Endothelial cell of umbilical vein (primary cell): ENCODE measurements at regions not wholly inside any gene's neighbourhood (a gene's known extent, or its start where the extent isn't known, plus 50 kb on each side); places are given as distances from the start of the nearest gene placed in this dataset.

Experiments
- BruUV-seq: library from RNA; stranded (reverse); fragments of 400-500 nt; replicated peaks from 2 replicates; lab custom pipeline; 2021; lab: Mats Ljungman, UMichigan
- CTCF ChIA-PET: fragments of 300-600, 350-600 bp; sonication (Branson Sonifier 250); formaldehyde crosslinking; loops from one replicate; lab custom pipeline; 2021; ENCODE audit warnings: antibody characterized with exemption, inconsistent platforms; lab: Charles Lee
- POLR2A ChIA-PET: fragments of 300-600, 350-600 bp; sonication (Branson Sonifier 250); formaldehyde crosslinking; loops from one replicate; lab custom pipeline; 2021; ENCODE audit warnings: antibody characterized with exemption, inconsistent platforms; lab: Charles Lee
- DNase-seq: peaks from one replicate; pipeline ENCODE4 v3.0.0-alpha.2; 2011; ENCODE audit warnings: low read depth, low spot score
- FAIRE-seq: peaks from 2 replicates; lab custom pipeline; 2011; peaks lifted over from hg19 to GRCh38; lab: Jason Lieb, UNC
- H2AFZ ChIP-seq: 2 replicates; pipeline ENCODE4 v1.6.0; 2012; ENCODE audit warnings: low read depth, low read length, control low read depth, inconsistent platforms
- H3K27ac ChIP-seq: 2 replicates; pipeline ENCODE4 v1.5.1; 2011; ENCODE audit warnings: low read depth, mild to moderate bottlenecking, control low read depth, low read length, moderate library complexity; ENCODE audit not compliant: insufficient read depth
- H3K27me3 ChIP-seq, 2 experiments: 2 replicates each; pipeline versions ENCODE4 v1.6.0 to v1.6.1; 2011; ENCODE audit warnings: low read length in 2 of 2, mixed read lengths in 1 of 2; ENCODE audit not compliant: control insufficient read depth in 2 of 2, insufficient read depth in 2 of 2
- H3K36me3 ChIP-seq, 2 experiments: 2 replicates in 1 of 2; 3 replicates in 1 of 2; pipeline ENCODE4 v1.5.1; 2011; ENCODE audit warnings: low read length in 2 of 2, mild to moderate bottlenecking in 1 of 2, moderate library complexity in 1 of 2; ENCODE audit not compliant: control insufficient read depth in 2 of 2, insufficient read depth in 2 of 2; ENCODE audit errors: extremely low read depth in 1 of 2
- H3K4me1 ChIP-seq: 3 replicates; pipeline ENCODE4 v1.5.1; 2011; ENCODE audit warnings: mild to moderate bottlenecking, low read length; ENCODE audit not compliant: control insufficient read depth, insufficient read depth; ENCODE audit errors: extremely low read depth
- H3K4me2 ChIP-seq: 2 replicates; pipeline ENCODE4 v1.6.1; 2011; ENCODE audit warnings: low read length, control low read depth, mixed read lengths; ENCODE audit not compliant: insufficient read depth
- H3K4me3 ChIP-seq, 3 experiments: fragments of 200-600 bp in 1 of 3; sonication (generic), shearing (Covaris generic) in 1 of 3; replicated peaks in 1 of 3; 2 replicates each; pipeline ENCODE4 v1.5.1; 2011 to 2016; ENCODE audit warnings: control low read depth in 3 of 3, low read length in 3 of 3, mild to moderate bottlenecking in 2 of 3, inconsistent platforms in 1 of 3, low read depth in 1 of 3, moderate library complexity in 1 of 3; ENCODE audit not compliant: insufficient read depth in 1 of 3
- H3K79me2 ChIP-seq: 2 replicates; pipeline ENCODE4 v1.6.0; 2012; ENCODE audit warnings: low read length, inconsistent platforms; ENCODE audit not compliant: control insufficient read depth, insufficient read depth
- H3K9ac ChIP-seq: replicated peaks from 2 replicates; pipeline ENCODE3; 2011; ENCODE audit warnings: low read length, control low read depth; ENCODE audit not compliant: insufficient read depth; ENCODE audit errors: extremely low read depth
- H3K9me1 ChIP-seq: replicated peaks from 3 replicates; pipeline ENCODE4 v1.6.0; 2011; ENCODE audit warnings: mild to moderate bottlenecking, low read length; ENCODE audit not compliant: control insufficient read depth, insufficient read depth; ENCODE audit errors: extremely low read depth
- H3K9me3 ChIP-seq: replicated peaks from 2 replicates; pipeline ENCODE4 v1.5.1; 2012; ENCODE audit warnings: low read length, inconsistent platforms; ENCODE audit not compliant: control insufficient read depth, insufficient read depth
- H4K20me1 ChIP-seq: replicated peaks from 2 replicates; pipeline ENCODE3; 2011; ENCODE audit warnings: mild to moderate bottlenecking, low read length; ENCODE audit not compliant: control insufficient read depth, insufficient read depth; ENCODE audit errors: extremely low read depth
- CTCF ChIP-seq, 2 donors: IDR thresholded peaks; 1 replicate in 1 of 2; 2 replicates in 1 of 2; pipeline ENCODE4 v1.5.1; 2011; ENCODE audit warnings: low read length in 2 of 2, mild to moderate bottlenecking in 2 of 2, moderate library complexity in 2 of 2, control low read depth in 1 of 2, inconsistent platforms in 1 of 2, low read depth in 1 of 2; ENCODE audit not compliant: insufficient read depth in 1 of 2; ENCODE audit errors: extremely low read depth in 1 of 2
- EZH2 ChIP-seq: IDR thresholded peaks from 2 replicates; pipeline ENCODE4 v1.6.1; 2012; ENCODE audit warnings: borderline replicate concordance, low read depth, mild to moderate bottlenecking, moderate library complexity, low read length, inconsistent platforms; ENCODE audit not compliant: severe bottlenecking
- FOS ChIP-seq: IDR thresholded peaks from 2 replicates; pipeline ENCODE4 v1.6.1; 2011; ENCODE audit warnings: mild to moderate bottlenecking, low read length, moderate library complexity, borderline replicate concordance; ENCODE audit not compliant: insufficient read depth
- GATA2 ChIP-seq: IDR thresholded peaks from 2 replicates; pipeline ENCODE4 v1.7.0; 2011; ENCODE audit warnings: low read depth, mild to moderate bottlenecking, moderate library complexity, mixed read lengths, low read length; ENCODE audit not compliant: insufficient read length, insufficient read depth
- JUN ChIP-seq: IDR thresholded peaks from 2 replicates; pipeline ENCODE4 v1.6.1; 2011; ENCODE audit warnings: borderline replicate concordance, low read depth; ENCODE audit not compliant: insufficient read length, insufficient read depth
- MAX ChIP-seq: IDR thresholded peaks from 2 replicates; pipeline ENCODE4 v1.6.1; 2011; ENCODE audit not compliant: insufficient read depth, insufficient read length
- MYC ChIP-seq: IDR thresholded peaks from one replicate; pipeline ENCODE4 v1.6.1; 2011; ENCODE audit warnings: mild to moderate bottlenecking, low read depth, low read length
- POLR2A ChIP-seq: IDR thresholded peaks from 2 replicates; pipeline ENCODE4 v1.6.1; 2012; ENCODE audit warnings: low read depth, mild to moderate bottlenecking, control low read depth, low read length
- POLR2AphosphoS5 ChIP-seq: IDR thresholded peaks from 2 replicates; pipeline ENCODE4 v1.6.1; 2012; ENCODE audit warnings: low read depth, mild to moderate bottlenecking, control low read depth, low read length, moderate library complexity; ENCODE audit not compliant: insufficient read depth
- dilution Hi-C: fragments of 300-500 bp; cut with MboI; formaldehyde crosslinking; loops from one replicate; pipeline ENCODE4 v1.15.0; 2019; ENCODE audit warnings: low sequenced_read_pairs; ENCODE audit not compliant: extremely low pct_ligation_motif_present
- intact Hi-C: fragments of 100-400 bp; cut with micrococcal nuclease; formaldehyde crosslinking; loops from one replicate; pipeline ENCODE4 v1.10.0; 2022

- FAIRE-seq = no peak
- no peak overlapping the region for H3K4me2 ChIP-seq
- no peak overlapping the region for H2AFZ ChIP-seq
- ChIA-PET POLR2A (no interaction called here), CTCF (no interaction called here)
- no peaks in the 10 kb centered on the region for H4K20me1 ChIP-seq
- H3K9me1 ChIP-seq = no peaks in the 10 kb centered on the region
- TF ChIP-seq FOS = no peak
- no peak for TF ChIP-seq MAX
- TF ChIP-seq EZH2 = no peak
- TF ChIP-seq JUN = no peak
- TF ChIP-seq CTCF (IDR thresholded peaks at IDR 0.05; ENCODE audit: extremely low read depth in 1 of 2, insufficient read depth in 1 of 2, low read depth in 1 of 2, low read length in 2 of 2) = no peak
- no peaks in the 10 kb centered on the region for H3K4me1 ChIP-seq
- intact Hi-C loops = no loop called here
- H3K4me3 ChIP-seq = no peak overlapping the region
- dilution Hi-C loops = no loop called here
- peaks cover 0 to 6% of the 10 kb centered on the region in 2 experiments for H3K27me3 ChIP-seq
- H3K9me3 ChIP-seq = no peaks in the 10 kb centered on the region
- no peak overlapping the region for H3K9ac ChIP-seq
- H3K79me2 ChIP-seq = no peaks in the 10 kb centered on the region
- no peak for DNase-seq
- no peak overlapping the region for H3K27ac ChIP-seq
- no peaks in the 10 kb centered on the region for H3K36me3 ChIP-seq
- no TSS peak for BruUV-seq
These were observed 69.4 kb upstream of the SPRED2 start for GRCh38 chr2:65501836-65502235.

GRCh38 chr2:65501074-65501473 lies 68.7 kb upstream of the SPRED2 start:
- Histone ChIP-seq H3K4me3 (no peak overlapping the region), H3K4me2 (no peak overlapping the region), H4K20me1 (no peaks in the 10 kb centered on the region), H3K4me1 (no peaks in the 10 kb centered on the region), H3K27me3 (peaks cover 0 to 6% of the 10 kb centered on the region in 2 experiments), H3K79me2 (no peaks in the 10 kb centered on the region), H3K9me1 (no peaks in the 10 kb centered on the region), H3K36me3 (no peaks in the 10 kb centered on the region), H3K27ac (no peak overlapping the region), H3K9me3 (no peaks in the 10 kb centered on the region), H2AFZ (no peak overlapping the region), H3K9ac (no peak overlapping the region)
- TF ChIP-seq MYC (no peak), GATA2 (no peak), POLR2A (no peak), JUN (no peak), POLR2AphosphoS5 (no peak), MAX (no peak), CTCF (IDR thresholded peaks at IDR 0.05; ENCODE audit: extremely low read depth in 1 of 2, insufficient read depth in 1 of 2, low read depth in 1 of 2, low read length in 2 of 2) (no peak), EZH2 (no peak), FOS (no peak)
- no TSS peak for BruUV-seq
- no peak for FAIRE-seq
- dilution Hi-C loops = no loop called here
- no peak for DNase-seq
- ChIA-PET CTCF (no interaction called here), POLR2A (no interaction called here)
- intact Hi-C loops = no loop called here
